CMK (cell line): ENCODE measurements at regions not wholly inside any gene's neighbourhood (a gene's known extent, or its start where the extent isn't known, plus 50 kb on each side); places are given as distances from the start of the nearest gene placed in this dataset.

Source experiments
- DNase-seq: peaks from one replicate; pipeline ENCODE4 v3.0.0-alpha.2; 2010; ENCODE audit warnings: low read depth

- DNase-seq, result no peak
Measured at GRCh38 chr9:121569266-121569648, 69.6 kb upstream of the GGTA1 start.

- DNase-seq, result no peak
Measured at GRCh38 chr9:121572581-121572980, 72.9 kb upstream of the GGTA1 start.

- DNase-seq, result no peak
Measured at GRCh38 chr9:121573717-121574485, 74.3 kb upstream of the GGTA1 start.

GRCh38 chr9:121574774-121575519 lies 75.3 kb upstream of the GGTA1 start:
- DNase-seq, result no peak

- DNase-seq, result no peak
Measured at GRCh38 chr9:121576281-121577075, 75.0 kb upstream of the DAB2IP start.

GRCh38 chr9:121577166-121577565 lies 74.3 kb upstream of the DAB2IP start:
- no peak for DNase-seq

- DNase-seq, result no peak
Measured at GRCh38 chr9:121577572-121577971, 73.9 kb upstream of the DAB2IP start.

GRCh38 chr9:121581786-121582600 lies 69.4 kb upstream of the DAB2IP start:
- DNase-seq, result no peak

GRCh38 chr9:121582641-121583040 lies 68.8 kb upstream of the DAB2IP start:
- DNase-seq, result no peak

- DNase-seq, result no peak
Measured at GRCh38 chr9:121584421-121584820, 67.0 kb upstream of the DAB2IP start.

- no peak for DNase-seq
Measured at GRCh38 chr9:121587863-121588262, 63.6 kb upstream of the DAB2IP start.

GRCh38 chr9:121589986-121590385 lies 61.4 kb upstream of the DAB2IP start:
- DNase-seq, result no peak

GRCh38 chr9:121592265-121592664 lies 59.2 kb upstream of the DAB2IP start:
- DNase-seq, result no peak

- no peak for DNase-seq
Measured at GRCh38 chr9:121593066-121593465, 58.4 kb upstream of the DAB2IP start.

- no peak for DNase-seq
Measured at GRCh38 chr9:121596515-121596914, 54.9 kb upstream of the DAB2IP start.

- DNase-seq, result no peak
Measured at GRCh38 chr9:121597698-121598166, 53.7 kb upstream of the DAB2IP start.

- DNase-seq, result no peak
Measured at GRCh38 chr9:121598167-121598964, 53.1 kb upstream of the DAB2IP start.

- DNase-seq, result no peak
Measured at GRCh38 chr9:121598965-121599871, 52.2 kb upstream of the DAB2IP start.

- DNase-seq, result no peak
Measured at GRCh38 chr9:121599872-121600585, 51.4 kb upstream of the DAB2IP start.
